ENCODE measurements at regions not wholly inside any gene's neighbourhood (a gene's known extent, or its start where the extent isn't known, plus 50 kb on each side); places are given as distances from the start of the nearest gene placed in this dataset.
"Not testable (repeated sequence)": the region's sequence is repeated elsewhere in the genome, so short reads cannot be mapped to it uniquely, and the experiment has no call there.

DNA sequence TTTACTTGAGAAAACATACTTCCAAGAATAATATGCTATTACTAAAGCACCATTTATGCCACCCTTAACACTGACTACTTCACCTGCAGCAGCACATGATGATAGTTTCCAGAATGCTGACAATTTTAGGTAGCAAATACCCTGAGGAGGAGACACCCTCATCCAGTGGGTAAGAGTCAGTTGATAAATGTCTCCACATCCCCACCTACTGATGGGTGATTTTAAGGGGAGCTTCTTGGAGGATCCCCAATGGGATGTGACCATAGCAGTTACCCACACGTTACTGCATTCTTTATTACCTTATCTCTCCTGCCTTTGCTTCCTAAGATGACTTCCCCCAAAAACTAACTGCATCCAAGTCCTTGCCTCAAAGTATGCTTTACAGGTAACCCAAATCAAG lies 131.2 kb upstream of the SMARCAD1 start:
- no peak for TF ChIP-seq MXI1 (conservative IDR thresholded peaks at IDR 0.05; ENCODE audit: poor library complexity, severe bottlenecking)
- TF ChIP-seq EP300 (conservative IDR thresholded peaks at IDR 0.05; ENCODE audit: poor library complexity, severe bottlenecking), result no peak
- no peak for TF ChIP-seq SMC3 (conservative IDR thresholded peaks at IDR 0.05; ENCODE audit: poor library complexity)
- TF ChIP-seq TAF1 (IDR thresholded peaks at IDR 0.05; ENCODE audit: low read depth), result no peak
- TF ChIP-seq POLR2AphosphoS5 (IDR thresholded peaks at IDR 0.05), result no peak
- no peak for TF ChIP-seq RAD21 (conservative IDR thresholded peaks at IDR 0.05)
- TF ChIP-seq, protein P1, sequence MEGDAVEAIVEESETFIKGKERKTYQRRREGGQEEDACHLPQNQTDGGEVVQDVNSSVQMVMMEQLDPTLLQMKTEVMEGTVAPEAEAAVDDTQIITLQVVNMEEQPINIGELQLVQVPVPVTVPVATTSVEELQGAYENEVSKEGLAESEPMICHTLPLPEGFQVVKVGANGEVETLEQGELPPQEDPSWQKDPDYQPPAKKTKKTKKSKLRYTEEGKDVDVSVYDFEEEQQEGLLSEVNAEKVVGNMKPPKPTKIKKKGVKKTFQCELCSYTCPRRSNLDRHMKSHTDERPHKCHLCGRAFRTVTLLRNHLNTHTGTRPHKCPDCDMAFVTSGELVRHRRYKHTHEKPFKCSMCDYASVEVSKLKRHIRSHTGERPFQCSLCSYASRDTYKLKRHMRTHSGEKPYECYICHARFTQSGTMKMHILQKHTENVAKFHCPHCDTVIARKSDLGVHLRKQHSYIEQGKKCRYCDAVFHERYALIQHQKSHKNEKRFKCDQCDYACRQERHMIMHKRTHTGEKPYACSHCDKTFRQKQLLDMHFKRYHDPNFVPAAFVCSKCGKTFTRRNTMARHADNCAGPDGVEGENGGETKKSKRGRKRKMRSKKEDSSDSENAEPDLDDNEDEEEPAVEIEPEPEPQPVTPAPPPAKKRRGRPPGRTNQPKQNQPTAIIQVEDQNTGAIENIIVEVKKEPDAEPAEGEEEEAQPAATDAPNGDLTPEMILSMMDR (IDR thresholded peaks at IDR 0.05; ENCODE audit: poor library complexity, severe bottlenecking), result no peak
- TF ChIP-seq, protein P2, sequence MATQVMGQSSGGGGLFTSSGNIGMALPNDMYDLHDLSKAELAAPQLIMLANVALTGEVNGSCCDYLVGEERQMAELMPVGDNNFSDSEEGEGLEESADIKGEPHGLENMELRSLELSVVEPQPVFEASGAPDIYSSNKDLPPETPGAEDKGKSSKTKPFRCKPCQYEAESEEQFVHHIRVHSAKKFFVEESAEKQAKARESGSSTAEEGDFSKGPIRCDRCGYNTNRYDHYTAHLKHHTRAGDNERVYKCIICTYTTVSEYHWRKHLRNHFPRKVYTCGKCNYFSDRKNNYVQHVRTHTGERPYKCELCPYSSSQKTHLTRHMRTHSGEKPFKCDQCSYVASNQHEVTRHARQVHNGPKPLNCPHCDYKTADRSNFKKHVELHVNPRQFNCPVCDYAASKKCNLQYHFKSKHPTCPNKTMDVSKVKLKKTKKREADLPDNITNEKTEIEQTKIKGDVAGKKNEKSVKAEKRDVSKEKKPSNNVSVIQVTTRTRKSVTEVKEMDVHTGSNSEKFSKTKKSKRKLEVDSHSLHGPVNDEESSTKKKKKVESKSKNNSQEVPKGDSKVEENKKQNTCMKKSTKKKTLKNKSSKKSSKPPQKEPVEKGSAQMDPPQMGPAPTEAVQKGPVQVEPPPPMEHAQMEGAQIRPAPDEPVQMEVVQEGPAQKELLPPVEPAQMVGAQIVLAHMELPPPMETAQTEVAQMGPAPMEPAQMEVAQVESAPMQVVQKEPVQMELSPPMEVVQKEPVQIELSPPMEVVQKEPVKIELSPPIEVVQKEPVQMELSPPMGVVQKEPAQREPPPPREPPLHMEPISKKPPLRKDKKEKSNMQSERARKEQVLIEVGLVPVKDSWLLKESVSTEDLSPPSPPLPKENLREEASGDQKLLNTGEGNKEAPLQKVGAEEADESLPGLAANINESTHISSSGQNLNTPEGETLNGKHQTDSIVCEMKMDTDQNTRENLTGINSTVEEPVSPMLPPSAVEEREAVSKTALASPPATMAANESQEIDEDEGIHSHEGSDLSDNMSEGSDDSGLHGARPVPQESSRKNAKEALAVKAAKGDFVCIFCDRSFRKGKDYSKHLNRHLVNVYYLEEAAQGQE (IDR thresholded peaks at IDR 0.05; ENCODE audit: borderline replicate concordance), result no peak
- no peak for TF ChIP-seq EZH2 (IDR thresholded peaks at IDR 0.05; ENCODE audit: borderline replicate concordance, insufficient read depth, low read length, poor library complexity, severe bottlenecking)
- no peaks in the 10 kb centered on the region for H3F3A ChIP-seq (ENCODE audit: insufficient read depth, low read length, poor library complexity, severe bottlenecking)
- H3K27ac ChIP-seq (ENCODE audit: low read length), result no peak overlapping the region
- no peaks in the 10 kb centered on the region for H4K20me1 ChIP-seq (ENCODE audit: insufficient read depth)
- H3K9me2 ChIP-seq (ENCODE audit: insufficient read depth, low read length), result no peaks in the 10 kb centered on the region
- no peak overlapping the region for H3K4me3 ChIP-seq (ENCODE audit: low read length)
- H2AFZ ChIP-seq (ENCODE audit: low read depth, low read length), result no peak overlapping the region
- H3K9me3 ChIP-seq (ENCODE audit: low read length), result peaks cover 3% of the 10 kb centered on the region
- no peaks in the 10 kb centered on the region for H3K36me3 ChIP-seq (ENCODE audit: insufficient read depth, low read length)
- H3K9ac ChIP-seq (ENCODE audit: low read length), result no peak overlapping the region
- no peak overlapping the region for H3K4me2 ChIP-seq (ENCODE audit: low read length)
- no peaks in the 10 kb centered on the region for H3K27me3 ChIP-seq (ENCODE audit: insufficient read depth, low read depth, low read length)
- no peaks in the 10 kb centered on the region for H3K79me2 ChIP-seq (replicated peaks; ENCODE audit: insufficient read depth, low read length)

DNA sequence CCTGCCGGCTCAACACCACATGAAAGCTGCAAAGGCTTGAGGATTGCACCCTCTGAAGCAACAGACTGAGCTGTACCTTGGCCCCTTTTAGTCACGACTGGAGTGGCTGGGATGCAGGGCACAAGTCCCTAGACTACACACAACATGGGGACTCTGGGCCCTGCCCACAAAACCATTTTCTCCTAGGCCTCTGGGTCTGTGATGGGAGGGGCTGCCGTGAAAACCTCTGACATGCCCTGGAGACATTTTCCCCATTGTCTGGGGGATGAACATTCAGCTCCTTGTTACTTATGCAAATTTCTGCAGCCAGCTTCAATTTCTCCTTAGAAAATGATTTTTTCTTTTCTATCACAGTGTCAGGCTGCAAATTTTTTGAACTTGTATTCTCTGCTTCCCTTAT lies 123.5 kb upstream of the SMARCAD1 start:
- Histone ChIP-seq H2AFZ (ENCODE audit: low read depth, low read length) (no peak overlapping the region), H3K9me2 (ENCODE audit: insufficient read depth, low read length) (no peaks in the 10 kb centered on the region), H3K27me3 (ENCODE audit: insufficient read depth, low read depth, low read length) (no peaks in the 10 kb centered on the region), H3K9me3 (ENCODE audit: low read length) (peaks cover 3% of the 10 kb centered on the region), H3K9ac (ENCODE audit: low read length) (no peak overlapping the region), H4K20me1 (ENCODE audit: insufficient read depth) (no peaks in the 10 kb centered on the region), H3F3A (ENCODE audit: insufficient read depth, low read length, poor library complexity, severe bottlenecking) (no peaks in the 10 kb centered on the region), H3K36me3 (ENCODE audit: insufficient read depth, low read length) (no peaks in the 10 kb centered on the region), H3K27ac (ENCODE audit: low read length) (no peak overlapping the region), H3K4me2 (ENCODE audit: low read length) (no peak overlapping the region), H3K79me2 (replicated peaks; ENCODE audit: insufficient read depth, low read length) (no peaks in the 10 kb centered on the region), H3K4me3 (ENCODE audit: low read length) (no peak overlapping the region)
- TF ChIP-seq POLR2AphosphoS5 (IDR thresholded peaks at IDR 0.05) (no peak), TAF1 (IDR thresholded peaks at IDR 0.05; ENCODE audit: low read depth) (no peak), RAD21 (conservative IDR thresholded peaks at IDR 0.05) (no peak), MXI1 (conservative IDR thresholded peaks at IDR 0.05; ENCODE audit: poor library complexity, severe bottlenecking) (no peak), EZH2 (IDR thresholded peaks at IDR 0.05; ENCODE audit: borderline replicate concordance, insufficient read depth, low read length, poor library complexity, severe bottlenecking) (no peak), SMC3 (conservative IDR thresholded peaks at IDR 0.05; ENCODE audit: poor library complexity) (no peak), EP300 (conservative IDR thresholded peaks at IDR 0.05; ENCODE audit: poor library complexity, severe bottlenecking) (no peak)
- TF ChIP-seq, protein P1 (IDR thresholded peaks at IDR 0.05; ENCODE audit: poor library complexity, severe bottlenecking), result no peak
- TF ChIP-seq, protein P2 (IDR thresholded peaks at IDR 0.05; ENCODE audit: borderline replicate concordance), result no peak

DNA sequence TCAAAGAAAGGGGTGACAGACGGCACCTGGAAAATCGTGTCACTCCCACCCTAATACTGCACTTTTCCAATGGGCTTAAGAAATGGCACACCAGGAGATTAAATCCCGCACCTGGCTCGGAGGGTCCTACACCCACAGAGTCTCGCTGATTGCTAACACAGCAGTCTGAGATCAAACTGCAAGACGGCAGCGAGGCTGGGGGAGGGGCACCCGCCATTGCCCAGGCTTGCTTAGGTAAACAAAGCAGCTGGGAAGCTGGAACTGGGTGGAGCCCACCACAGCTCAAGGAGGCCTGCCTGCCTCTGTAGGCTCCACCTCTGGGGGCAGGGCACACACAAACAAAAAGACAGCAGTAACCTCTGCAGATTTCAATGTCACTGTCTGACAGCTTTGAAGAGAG lies 108.5 kb upstream of the SMARCAD1 start:
- H3K9me3 ChIP-seq (ENCODE audit: low read length); H3K36me3 ChIP-seq (ENCODE audit: insufficient read depth, low read length); H3K4me2 ChIP-seq (ENCODE audit: low read length); H3K9ac ChIP-seq (ENCODE audit: low read length); H4K20me1 ChIP-seq (ENCODE audit: insufficient read depth); H3K27me3 ChIP-seq (ENCODE audit: insufficient read depth, low read depth, low read length); H3F3A ChIP-seq (ENCODE audit: insufficient read depth, low read length, poor library complexity, severe bottlenecking); H3K27ac ChIP-seq (ENCODE audit: low read length); H2AFZ ChIP-seq (ENCODE audit: low read depth, low read length); H3K9me2 ChIP-seq (ENCODE audit: insufficient read depth, low read length); H3K79me2 ChIP-seq (replicated peaks; ENCODE audit: insufficient read depth, low read length); H3K4me3 ChIP-seq (ENCODE audit: low read length): not testable (repeated sequence)

Measured in neural cell (in vitro differentiated cells).